ENCODE measurements at regions not wholly inside any gene's neighbourhood (a gene's known extent, or its start where the extent isn't known, plus 50 kb on each side); places are given as distances from the start of the nearest gene placed in this dataset.

- no peak for DNase-seq (ENCODE audit: low spot score)
Observed at GRCh38 chr1:82268826-82269225, 468.1 kb downstream of the ADGRL2 start.

- no peak for DNase-seq (ENCODE audit: low spot score)
Observed at GRCh38 chr1:82266351-82266750, 465.6 kb downstream of the ADGRL2 start.

GRCh38 chr1:82265436-82265835 lies 464.7 kb downstream of the ADGRL2 start:
- DNase-seq (ENCODE audit: low spot score), result no peak

DNA sequence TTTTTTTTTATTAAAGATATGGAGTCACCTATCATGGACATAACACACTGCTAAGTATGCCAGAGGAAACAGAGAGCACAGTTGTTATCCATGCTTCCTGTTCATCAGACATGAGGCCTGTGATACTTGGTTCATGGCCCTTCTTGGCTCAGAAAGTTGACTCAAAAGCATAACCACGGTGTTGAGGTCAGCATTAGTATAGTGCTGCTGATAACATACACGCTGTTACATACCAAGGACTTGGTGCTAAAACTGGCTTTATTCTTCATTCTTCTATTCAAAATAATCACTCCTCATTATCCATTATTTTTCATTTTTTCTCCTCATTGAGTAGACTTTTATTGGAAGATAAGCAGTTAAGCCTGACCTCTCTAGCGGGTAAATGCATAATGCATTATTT lies 464.1 kb downstream of the ADGRL2 start:
- DNase-seq (ENCODE audit: low spot score), result no peak

DNA sequence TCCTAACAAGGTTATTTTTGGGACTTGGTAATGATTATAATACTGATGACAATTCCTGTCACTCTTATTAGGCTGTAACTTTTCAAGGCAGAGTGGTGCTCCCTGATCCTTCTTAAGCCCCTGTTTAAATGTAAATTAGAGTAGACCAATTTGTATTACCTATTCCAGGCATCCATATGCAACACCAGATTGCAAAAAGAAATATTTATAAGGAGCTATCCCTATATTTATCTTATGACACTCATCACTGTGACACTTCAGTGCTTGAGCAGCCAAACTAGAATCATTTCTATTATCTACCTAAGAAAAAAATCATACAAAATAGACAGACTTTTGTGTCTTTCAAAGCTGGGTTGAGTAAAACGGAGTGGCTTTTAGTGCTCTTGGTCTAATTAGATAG lies 462.7 kb downstream of the ADGRL2 start:
- DNase-seq (ENCODE audit: low spot score), result no peak

GRCh38 chr1:82260666-82261065 lies 459.9 kb downstream of the ADGRL2 start:
- DNase-seq (ENCODE audit: low spot score), result no peak

DNA sequence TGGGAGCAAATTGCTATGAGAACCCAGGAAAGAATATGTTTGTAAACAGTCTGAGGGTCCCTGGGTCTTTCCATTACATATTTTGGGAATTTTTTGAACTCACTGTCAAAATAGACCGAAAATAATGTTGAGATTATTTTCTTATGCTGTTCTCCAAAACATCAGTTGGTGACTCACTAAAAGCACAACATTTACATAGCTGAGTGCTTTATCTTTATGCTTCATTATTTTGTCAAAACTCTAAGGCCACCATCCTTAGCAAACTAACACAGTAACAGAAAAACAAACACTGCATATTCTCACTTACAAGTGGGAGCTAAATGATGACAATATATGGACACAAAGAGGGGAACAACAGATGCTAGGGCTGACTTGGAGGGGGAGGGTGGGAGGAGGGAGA lies 459.3 kb downstream of the ADGRL2 start:
- no peak for DNase-seq (ENCODE audit: low spot score)

GRCh38 chr1:82258887-82259286 lies 458.2 kb downstream of the ADGRL2 start:
- no peak for DNase-seq (ENCODE audit: low spot score)

- no peak for DNase-seq (ENCODE audit: low spot score)
Observed at GRCh38 chr1:82246050-82246449, 445.3 kb downstream of the ADGRL2 start.

- DNase-seq (ENCODE audit: low spot score), result no peak
Observed at GRCh38 chr1:82245345-82246014, 444.7 kb downstream of the ADGRL2 start.

- no peak for DNase-seq (ENCODE audit: low spot score)
Observed at GRCh38 chr1:82240571-82240970, 439.8 kb downstream of the ADGRL2 start.

GRCh38 chr1:82230667-82231066 lies 429.9 kb downstream of the ADGRL2 start:
- no peak for DNase-seq (ENCODE audit: low spot score)

GRCh38 chr1:82227306-82228095 lies 426.8 kb downstream of the ADGRL2 start:
- DNase-seq (ENCODE audit: low spot score), result no peak

DNA sequence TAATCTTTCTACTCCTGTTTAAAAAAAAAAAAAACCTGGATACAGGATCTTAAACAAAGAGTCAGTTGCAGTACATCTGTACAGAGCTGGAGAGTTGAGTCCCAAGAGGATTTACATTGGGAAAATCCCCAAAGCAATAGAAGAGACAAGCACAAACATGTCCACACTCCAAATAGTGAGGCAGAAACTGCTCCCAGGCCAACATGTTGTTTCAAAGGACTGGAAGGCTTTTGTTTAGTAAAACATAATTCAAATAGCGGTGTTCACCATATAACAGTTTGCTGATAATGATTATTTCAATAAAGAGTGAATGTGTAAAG lies 425.4 kb downstream of the ADGRL2 start:
- no peak for DNase-seq (ENCODE audit: low spot score)

DNA sequence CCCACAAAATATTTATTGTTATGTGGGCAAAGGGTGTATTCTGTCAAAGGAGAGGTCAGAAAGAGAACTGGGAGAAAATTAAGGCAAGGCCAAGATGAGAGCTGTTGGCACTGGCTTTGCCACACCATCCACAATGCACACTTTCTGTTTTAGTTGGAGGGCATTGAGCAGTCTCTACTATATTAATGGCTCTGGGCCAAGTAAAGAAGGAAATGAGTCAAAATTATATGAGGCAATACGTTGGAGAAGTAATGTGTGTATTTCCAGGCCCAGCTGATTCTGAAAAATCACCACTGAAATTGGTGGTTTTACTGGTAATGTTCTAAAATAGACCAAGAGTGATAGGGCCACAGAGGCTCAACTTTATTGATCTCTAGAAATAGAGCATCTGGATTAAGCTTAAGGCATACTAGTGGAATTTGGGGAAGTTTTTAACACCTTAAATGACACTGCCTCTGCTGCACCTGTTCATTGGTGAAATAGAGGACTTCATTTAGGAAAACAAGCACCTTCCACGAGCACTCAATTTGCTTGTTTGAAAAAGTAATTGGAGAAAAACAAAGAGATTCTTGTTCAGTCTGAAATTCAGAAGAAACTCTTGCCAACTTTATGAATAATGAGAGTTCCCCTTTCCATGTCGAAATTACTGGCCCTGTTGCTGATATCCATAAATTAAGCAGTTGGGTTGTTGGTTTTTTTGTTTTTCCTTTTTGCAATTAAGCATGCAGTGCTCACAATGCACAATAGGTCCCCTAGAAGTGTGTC lies 424.9 kb downstream of the ADGRL2 start:
- peak; percentile 70 for DNase-seq (ENCODE audit: low spot score)

DNA sequence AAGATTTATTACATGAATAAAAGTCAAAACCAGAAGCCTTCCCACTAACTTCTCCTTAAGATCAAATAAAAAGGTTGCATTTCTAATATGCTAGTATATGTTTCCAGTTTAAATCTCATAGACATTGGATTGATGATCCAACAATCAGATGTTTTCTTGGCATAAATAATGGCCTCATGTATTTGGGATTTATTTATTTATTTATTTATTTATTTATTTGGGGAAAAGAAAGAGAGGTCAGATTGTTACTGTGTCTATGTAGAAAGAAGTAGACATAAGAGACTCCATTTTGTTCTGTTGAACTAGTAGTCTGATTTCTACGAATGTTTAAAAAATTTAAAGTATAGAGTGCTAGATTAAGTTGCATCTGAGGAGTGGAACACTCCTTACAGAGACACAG lies 422.4 kb downstream of the ADGRL2 start:
- DNase-seq (ENCODE audit: low spot score), result no peak

GRCh38 chr1:82221721-82222120 lies 421.0 kb downstream of the ADGRL2 start:
- DNase-seq (ENCODE audit: low spot score), result no peak

GRCh38 chr1:82220754-82221153 lies 420.0 kb downstream of the ADGRL2 start:
- no peak for DNase-seq (ENCODE audit: low spot score)

GRCh38 chr1:82219841-82220240 lies 419.1 kb downstream of the ADGRL2 start:
- DNase-seq (ENCODE audit: low spot score), result no peak

- DNase-seq (ENCODE audit: low spot score), result no peak
Observed at GRCh38 chr1:82218846-82219245, 418.1 kb downstream of the ADGRL2 start.

DNA sequence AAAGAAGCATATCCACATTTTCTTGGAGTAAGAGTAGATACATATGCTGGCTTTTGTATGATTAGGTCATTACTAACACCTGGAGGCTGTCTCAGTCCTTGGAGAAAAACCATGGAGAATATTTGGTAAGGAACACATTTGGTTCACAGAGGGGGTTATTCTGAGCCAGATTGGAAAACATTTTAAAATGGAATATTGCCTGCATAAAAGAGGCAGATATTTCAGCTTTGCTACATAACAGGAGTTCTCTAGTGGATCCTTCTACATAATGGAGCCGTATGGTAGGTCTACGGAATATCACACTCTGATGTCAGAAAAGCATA lies 415.1 kb downstream of the ADGRL2 start:
- DNase-seq (ENCODE audit: low spot score), result no peak

DNA sequence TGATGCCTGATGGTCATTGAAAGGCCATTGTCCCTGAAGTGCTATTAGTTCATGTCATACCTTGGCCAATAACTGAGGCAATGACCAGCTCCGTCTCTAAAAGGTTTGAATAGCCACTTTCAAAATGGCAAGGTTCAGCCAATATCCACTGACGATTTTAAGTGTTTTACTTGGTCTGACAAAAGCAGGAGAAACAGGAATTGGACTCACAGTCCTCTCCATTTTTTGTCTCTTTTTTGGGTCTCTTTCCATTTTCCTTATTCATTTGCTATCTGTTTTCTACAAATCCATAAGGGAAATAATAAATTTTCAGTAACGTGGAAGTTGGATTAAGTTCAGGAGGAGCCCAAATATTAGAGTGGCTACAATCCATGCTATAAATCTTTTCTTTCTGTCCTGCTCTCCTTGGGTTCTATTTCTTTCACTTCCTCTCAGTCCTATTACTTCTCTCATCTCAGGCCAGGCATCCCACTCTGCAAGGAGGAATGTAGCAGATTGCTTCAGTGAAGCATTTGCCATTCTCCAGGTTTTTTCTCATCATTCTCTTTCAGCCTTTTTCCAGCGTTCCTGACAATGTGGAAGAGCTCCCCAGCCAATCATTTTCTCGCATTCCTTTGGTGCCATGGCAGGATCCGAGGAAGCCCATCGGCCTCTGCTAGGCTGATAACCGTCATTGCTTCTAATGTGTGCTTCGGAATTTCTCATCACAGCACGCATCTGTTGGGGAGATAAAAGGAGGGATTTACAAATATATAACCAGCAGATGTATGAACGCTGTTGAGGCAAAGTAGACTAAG lies 414.5 kb downstream of the ADGRL2 start:
- DNase-seq (ENCODE audit: low spot score), result no peak

- DNase-seq (ENCODE audit: low spot score), result no peak
Observed at GRCh38 chr1:82214606-82215005, 413.9 kb downstream of the ADGRL2 start.

Measured in kidney capillary endothelial cell (primary cell).